ENCODE measurements at regions not wholly inside any gene's neighbourhood (a gene's known extent, or its start where the extent isn't known, plus 50 kb on each side); places are given as distances from the start of the nearest gene placed in this dataset.

- Histone ChIP-seq H3K27ac (ENCODE audit: insufficient read depth in 1 of 2, low read depth in 1 of 2, low read length in 2 of 2, poor library complexity in 1 of 2, severe bottlenecking in 2 of 2) (no peak overlapping the region), H3K27me3 (replicated peaks in 2 of 5; ENCODE audit: control insufficient read depth in 4 of 5, insufficient read depth in 5 of 5, low read length in 4 of 5) (peaks cover 0 to 31% (median 2%) of the 10 kb centered on the region in 5 experiments), H3K4me1 (ENCODE audit: control extremely low read depth in 1 of 4, control insufficient read depth in 4 of 4, insufficient read depth in 4 of 4, low read length in 3 of 4) (peaks cover 0 to 10% (median 0%) of the 10 kb centered on the region in 4 experiments), H3K9me3 (ENCODE audit: control extremely low read depth in 1 of 5, control insufficient read depth in 4 of 5, insufficient read depth in 2 of 5, low read depth in 1 of 5, low read length in 4 of 5) (no peaks in the 10 kb centered on the region), H3K4me3 (ENCODE audit: control insufficient read depth in 1 of 7, extremely low read depth in 1 of 7, insufficient read depth in 4 of 7, low read depth in 2 of 7, low read length in 6 of 7) (no peak overlapping the region), H3K36me3 (ENCODE audit: control insufficient read depth in 4 of 4, insufficient read depth in 4 of 4, low read length in 3 of 4) (no peaks in the 10 kb centered on the region)
- ChIA-PET POLR2A (no interaction called here), CTCF (no interaction called here)
- WGBS (ENCODE audit: insufficient coverage) = 87% methylated on average over 10 of the region's 12 CpGs
- DNase-seq = no peak
Observed at GRCh38 chr11:70883973-70884623, 368.3 kb downstream of the SHANK2 start.

DNA sequence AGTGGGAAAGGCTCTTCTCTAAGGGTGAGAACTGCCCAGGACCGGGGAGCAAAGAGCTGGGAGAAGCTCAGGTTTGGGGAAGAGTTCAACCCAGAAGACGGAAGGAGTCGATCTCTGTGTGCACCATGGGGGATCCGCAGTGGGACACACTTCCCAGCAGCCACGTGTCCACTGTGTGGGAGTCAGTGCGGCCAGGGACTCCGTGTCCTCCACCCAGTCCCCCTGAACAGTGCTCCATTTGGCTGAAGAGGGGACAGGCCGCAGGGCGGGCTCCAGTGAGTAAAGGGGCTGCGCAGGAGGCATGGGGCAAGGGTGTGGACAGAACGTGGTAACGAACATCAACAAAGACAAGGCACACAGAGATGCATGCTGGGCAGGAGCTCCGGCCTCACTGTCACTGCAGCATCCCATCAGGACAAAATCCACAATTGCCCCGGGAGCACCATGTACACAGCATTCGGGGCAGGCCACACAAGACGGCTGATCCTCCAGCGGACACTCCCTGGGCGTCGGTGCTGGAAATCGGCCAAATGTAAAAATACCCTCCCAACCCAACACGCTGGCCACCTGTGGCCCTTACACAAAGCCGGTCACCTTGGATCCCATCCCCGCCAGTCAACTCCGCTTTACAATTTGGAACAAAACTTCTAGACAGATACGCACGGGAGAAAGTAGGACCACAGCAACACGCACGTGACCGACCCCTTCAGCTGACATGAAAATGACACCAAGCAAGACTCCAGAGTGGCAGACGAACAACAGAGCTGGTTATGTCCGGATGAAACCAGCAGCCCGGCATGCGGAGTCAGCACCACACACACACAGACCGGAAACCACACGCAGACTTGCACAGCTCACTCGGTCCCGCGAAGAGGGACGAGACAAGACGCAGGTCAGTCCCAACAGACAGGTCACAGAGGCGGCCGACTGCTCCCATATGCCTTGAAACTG, 366.8 kb downstream of the SHANK2 start:
- Histone ChIP-seq H3K36me3 (ENCODE audit: control insufficient read depth in 4 of 4, insufficient read depth in 4 of 4, low read length in 3 of 4) (no peaks in the 10 kb centered on the region), H3K9me3 (ENCODE audit: control extremely low read depth in 1 of 5, control insufficient read depth in 4 of 5, insufficient read depth in 2 of 5, low read depth in 1 of 5, low read length in 4 of 5) (peaks cover 0 to 10% (median 0%) of the 10 kb centered on the region in 5 experiments), H3K27ac (ENCODE audit: insufficient read depth in 1 of 2, low read depth in 1 of 2, low read length in 2 of 2, poor library complexity in 1 of 2, severe bottlenecking in 2 of 2) (no peak overlapping the region), H3K4me3 (ENCODE audit: control insufficient read depth in 1 of 7, extremely low read depth in 1 of 7, insufficient read depth in 4 of 7, low read depth in 2 of 7, low read length in 6 of 7) (no peak overlapping the region), H3K27me3 (replicated peaks in 2 of 5; ENCODE audit: control insufficient read depth in 4 of 5, insufficient read depth in 5 of 5, low read length in 4 of 5) (peaks cover 0 to 30% (median 0%) of the 10 kb centered on the region in 5 experiments), H3K4me1 (ENCODE audit: control extremely low read depth in 1 of 4, control insufficient read depth in 4 of 4, insufficient read depth in 4 of 4, low read length in 3 of 4) (peaks cover 0 to 10% (median 0%) of the 10 kb centered on the region in 4 experiments)
- POLR2A ChIA-PET = no interaction called here
- CTCF ChIA-PET = no interaction called here
- DNase-seq = peak in 1 of 3 donors; percentile 4
- 91% methylated on average over 42 of the region's 42 CpGs for WGBS (ENCODE audit: insufficient coverage)

DNA sequence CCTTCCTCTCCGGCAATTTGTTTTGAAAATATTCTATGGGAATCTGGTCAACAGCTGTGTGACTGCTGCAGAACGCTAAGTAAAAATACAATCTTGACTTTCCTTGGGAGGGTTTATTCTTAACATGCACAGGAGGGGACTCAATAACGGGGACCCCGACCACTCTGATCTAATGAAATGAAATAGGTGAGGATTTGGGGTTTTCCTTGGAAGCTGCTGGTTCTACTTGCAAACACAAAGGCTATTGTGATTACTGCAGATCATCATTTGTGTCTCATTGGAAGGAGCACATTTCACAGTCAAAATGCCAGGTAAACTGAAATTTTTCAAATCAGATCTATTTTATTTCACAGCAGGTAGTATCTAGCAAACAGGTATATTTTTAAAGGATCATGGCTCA, 366.1 kb downstream of the SHANK2 start:
- 96% methylated on average over 4 of the region's 4 CpGs for WGBS (ENCODE audit: insufficient coverage)
- DNase-seq = no peak
- Histone ChIP-seq H3K4me1 (ENCODE audit: control extremely low read depth in 1 of 4, control insufficient read depth in 4 of 4, insufficient read depth in 4 of 4, low read length in 3 of 4) (peaks cover 0 to 10% (median 0%) of the 10 kb centered on the region in 4 experiments), H3K4me3 (ENCODE audit: control insufficient read depth in 1 of 7, extremely low read depth in 1 of 7, insufficient read depth in 4 of 7, low read depth in 2 of 7, low read length in 6 of 7) (no peak overlapping the region), H3K36me3 (ENCODE audit: control insufficient read depth in 4 of 4, insufficient read depth in 4 of 4, low read length in 3 of 4) (no peaks in the 10 kb centered on the region), H3K9me3 (ENCODE audit: control extremely low read depth in 1 of 5, control insufficient read depth in 4 of 5, insufficient read depth in 2 of 5, low read depth in 1 of 5, low read length in 4 of 5) (peaks cover 0 to 10% (median 0%) of the 10 kb centered on the region in 5 experiments), H3K27ac (ENCODE audit: insufficient read depth in 1 of 2, low read depth in 1 of 2, low read length in 2 of 2, poor library complexity in 1 of 2, severe bottlenecking in 2 of 2) (no peak overlapping the region), H3K27me3 (replicated peaks in 2 of 5; ENCODE audit: control insufficient read depth in 4 of 5, insufficient read depth in 5 of 5, low read length in 4 of 5) (peaks cover 0 to 30% (median 0%) of the 10 kb centered on the region in 5 experiments)
- ChIA-PET CTCF (no interaction called here), POLR2A (no interaction called here)

DNA sequence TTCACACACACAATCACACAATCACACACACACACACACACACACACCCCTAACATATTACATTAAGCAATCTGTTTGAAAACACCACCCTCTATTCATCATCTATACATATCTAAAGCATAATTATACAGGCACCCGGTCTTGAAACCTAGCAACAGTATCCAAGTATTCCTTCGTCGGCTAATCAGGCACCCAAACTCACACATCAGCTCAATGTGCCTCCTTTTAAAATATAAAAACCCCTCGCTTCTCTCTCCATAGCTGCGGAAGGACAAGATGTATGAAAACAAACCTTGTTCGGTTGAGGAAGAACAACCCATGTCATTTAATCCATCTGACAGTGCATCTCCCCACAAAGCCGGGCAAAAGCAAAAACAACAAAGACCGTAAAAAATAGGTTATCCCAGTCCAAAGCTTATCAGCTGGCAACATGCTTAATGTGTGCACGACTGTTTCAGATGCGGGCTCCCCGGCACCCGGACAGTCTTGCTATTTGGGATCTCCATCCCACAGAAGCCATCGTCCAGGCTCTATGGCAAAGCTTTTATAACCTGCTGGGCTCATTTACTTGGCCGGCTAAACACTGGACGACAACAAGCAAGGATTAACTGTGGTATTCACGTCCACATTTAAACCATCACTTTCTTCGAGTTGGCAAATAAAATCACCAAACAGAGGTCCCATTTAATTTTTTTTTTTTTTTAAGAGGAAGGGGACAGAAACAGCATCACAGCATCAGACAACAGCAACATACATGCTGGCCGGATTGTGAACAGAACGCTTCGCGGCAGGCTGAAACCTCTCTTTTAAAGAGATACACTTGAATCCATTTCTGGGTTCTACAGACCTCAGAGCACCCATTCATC, 365.5 kb downstream of the SHANK2 start:
- Histone ChIP-seq H3K9me3 (ENCODE audit: control extremely low read depth in 1 of 5, control insufficient read depth in 4 of 5, insufficient read depth in 2 of 5, low read depth in 1 of 5, low read length in 4 of 5) (peaks cover 0 to 10% (median 0%) of the 10 kb centered on the region in 5 experiments), H3K27ac (ENCODE audit: insufficient read depth in 1 of 2, low read depth in 1 of 2, low read length in 2 of 2, poor library complexity in 1 of 2, severe bottlenecking in 2 of 2) (no peak overlapping the region), H3K36me3 (ENCODE audit: control insufficient read depth in 4 of 4, insufficient read depth in 4 of 4, low read length in 3 of 4) (no peaks in the 10 kb centered on the region), H3K27me3 (replicated peaks in 2 of 5; ENCODE audit: control insufficient read depth in 4 of 5, insufficient read depth in 5 of 5, low read length in 4 of 5) (peaks cover 0 to 30% (median 0%) of the 10 kb centered on the region in 5 experiments), H3K4me3 (ENCODE audit: control insufficient read depth in 1 of 7, extremely low read depth in 1 of 7, insufficient read depth in 4 of 7, low read depth in 2 of 7, low read length in 6 of 7) (no peak overlapping the region), H3K4me1 (ENCODE audit: control extremely low read depth in 1 of 4, control insufficient read depth in 4 of 4, insufficient read depth in 4 of 4, low read length in 3 of 4) (peaks cover 0 to 10% (median 0%) of the 10 kb centered on the region in 4 experiments)
- CTCF ChIA-PET = no interaction called here
- 89% methylated on average over 21 of the region's 21 CpGs for WGBS (ENCODE audit: insufficient coverage)
- DNase-seq = no peak
- POLR2A ChIA-PET = no interaction called here

DNA sequence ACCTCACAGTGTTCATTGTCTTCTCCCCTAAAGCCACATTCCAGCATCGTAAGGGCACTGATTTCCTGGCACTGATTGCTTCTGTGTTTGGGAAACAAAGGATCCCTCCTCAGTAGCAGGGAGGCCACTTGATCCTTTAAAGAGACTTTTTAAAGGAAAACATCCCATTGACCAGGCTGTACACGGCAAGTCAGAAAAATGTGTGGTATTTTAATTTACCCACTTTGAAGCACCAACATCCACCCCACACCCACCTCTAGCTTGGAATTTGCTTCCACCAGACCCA, 364.9 kb downstream of the SHANK2 start:
- 63% methylated on average over 2 of the region's 2 CpGs for WGBS (ENCODE audit: insufficient coverage)
- no peak for DNase-seq
- Histone ChIP-seq H3K4me3 (ENCODE audit: control insufficient read depth in 1 of 7, extremely low read depth in 1 of 7, insufficient read depth in 4 of 7, low read depth in 2 of 7, low read length in 6 of 7) (no peak overlapping the region), H3K27me3 (replicated peaks in 2 of 5; ENCODE audit: control insufficient read depth in 4 of 5, insufficient read depth in 5 of 5, low read length in 4 of 5) (peaks cover 0 to 28% (median 0%) of the 10 kb centered on the region in 5 experiments), H3K9me3 (ENCODE audit: control extremely low read depth in 1 of 5, control insufficient read depth in 4 of 5, insufficient read depth in 2 of 5, low read depth in 1 of 5, low read length in 4 of 5) (peaks cover 0 to 10% (median 0%) of the 10 kb centered on the region in 5 experiments), H3K27ac (ENCODE audit: insufficient read depth in 1 of 2, low read depth in 1 of 2, low read length in 2 of 2, poor library complexity in 1 of 2, severe bottlenecking in 2 of 2) (no peak overlapping the region), H3K36me3 (ENCODE audit: control insufficient read depth in 4 of 4, insufficient read depth in 4 of 4, low read length in 3 of 4) (no peaks in the 10 kb centered on the region), H3K4me1 (ENCODE audit: control extremely low read depth in 1 of 4, control insufficient read depth in 4 of 4, insufficient read depth in 4 of 4, low read length in 3 of 4) (peaks cover 0 to 10% (median 0%) of the 10 kb centered on the region in 4 experiments)
- POLR2A ChIA-PET = no interaction called here
- CTCF ChIA-PET = no interaction called here

DNA sequence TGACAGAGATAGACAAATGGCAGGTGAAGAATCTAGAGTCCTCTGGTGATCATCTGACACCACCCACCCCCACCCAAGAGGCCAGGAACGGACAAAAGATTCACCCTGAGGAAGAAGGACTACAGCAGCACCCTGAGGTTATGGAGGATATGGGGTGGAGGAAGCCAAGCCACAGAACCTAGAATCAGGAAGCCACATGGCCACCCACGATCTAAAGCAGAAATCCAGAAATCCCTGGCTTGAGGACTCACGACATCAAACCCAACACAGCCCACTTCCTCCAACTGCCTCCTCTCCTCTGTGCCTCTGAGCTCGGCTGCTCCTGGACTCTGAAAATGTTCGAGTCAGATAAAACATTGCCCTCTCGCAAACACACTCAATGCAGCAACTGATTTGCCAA, 364.3 kb downstream of the SHANK2 start:
- Histone ChIP-seq H3K4me3 (ENCODE audit: control insufficient read depth in 1 of 7, extremely low read depth in 1 of 7, insufficient read depth in 4 of 7, low read depth in 2 of 7, low read length in 6 of 7) (peak overlapping the region in 1 of 7 experiments; percentile 28), H3K4me1 (ENCODE audit: control extremely low read depth in 1 of 4, control insufficient read depth in 4 of 4, insufficient read depth in 4 of 4, low read length in 3 of 4) (peaks cover 0 to 10% (median 0%) of the 10 kb centered on the region in 4 experiments), H3K27me3 (replicated peaks in 2 of 5; ENCODE audit: control insufficient read depth in 4 of 5, insufficient read depth in 5 of 5, low read length in 4 of 5) (peaks cover 0 to 25% (median 0%) of the 10 kb centered on the region in 5 experiments), H3K9me3 (ENCODE audit: control extremely low read depth in 1 of 5, control insufficient read depth in 4 of 5, insufficient read depth in 2 of 5, low read depth in 1 of 5, low read length in 4 of 5) (peaks cover 0 to 10% (median 0%) of the 10 kb centered on the region in 5 experiments), H3K27ac (ENCODE audit: insufficient read depth in 1 of 2, low read depth in 1 of 2, low read length in 2 of 2, poor library complexity in 1 of 2, severe bottlenecking in 2 of 2) (no peak overlapping the region), H3K36me3 (ENCODE audit: control insufficient read depth in 4 of 4, insufficient read depth in 4 of 4, low read length in 3 of 4) (no peaks in the 10 kb centered on the region)
- WGBS (ENCODE audit: insufficient coverage) = 13% methylated on average over 5 of the region's 6 CpGs
- ChIA-PET CTCF (no interaction called here), POLR2A (no interaction called here)
- DNase-seq = peak in 2 of 3 donors; percentile 28 to 55
